Dermis microvascular lymphatic vessel endothelial cell (primary cell): ENCODE measurements at regions not wholly inside any gene's neighbourhood (a gene's known extent, or its start where the extent isn't known, plus 50 kb on each side); places are given as distances from the start of the nearest gene placed in this dataset.
A peak's percentile ranks its signal among the peaks of the same experiment; 100 is the strongest.

Source experiments
- DNase-seq, 2 donors: peaks; one replicate each; pipeline versions ENCODE4 v3.0.0 to v3.0.0-alpha.2; 2010; ENCODE audit warnings: low read depth in 2 of 2

GRCh38 chr3:44080474-44081072, 161.1 kb upstream of the TOPAZ1 start:
- DNase-seq = no peak

- no peak for DNase-seq
Observed at GRCh38 chr3:44090036-44090435, 151.7 kb upstream of the TOPAZ1 start.

- DNase-seq = no peak
Observed at GRCh38 chr3:44092497-44092896, 149.2 kb upstream of the TOPAZ1 start.

- DNase-seq = no peak
Observed at GRCh38 chr3:44093531-44093930, 148.2 kb upstream of the TOPAZ1 start.

- DNase-seq = no peak
Observed at GRCh38 chr3:44098656-44099415, 142.8 kb upstream of the TOPAZ1 start.

- no peak for DNase-seq
Observed at GRCh38 chr3:44099566-44100297, 142.0 kb upstream of the TOPAZ1 start.

GRCh38 chr3:44100298-44100695, 141.4 kb upstream of the TOPAZ1 start:
- DNase-seq = no peak

- DNase-seq = no peak
Observed at GRCh38 chr3:44104043-44104442, 137.6 kb upstream of the TOPAZ1 start.

GRCh38 chr3:44104668-44105321, 136.9 kb upstream of the TOPAZ1 start:
- no peak for DNase-seq

- no peak for DNase-seq
Observed at GRCh38 chr3:44105571-44105970, 136.1 kb upstream of the TOPAZ1 start.

- DNase-seq = no peak
Observed at GRCh38 chr3:44106756-44107155, 134.9 kb upstream of the TOPAZ1 start.

GRCh38 chr3:44108481-44108880, 133.2 kb upstream of the TOPAZ1 start:
- no peak for DNase-seq

- no peak for DNase-seq
Observed at GRCh38 chr3:44109771-44110361, 131.8 kb upstream of the TOPAZ1 start.

GRCh38 chr3:44110648-44111047, 131.0 kb upstream of the TOPAZ1 start:
- DNase-seq = no peak

- DNase-seq = no peak
Observed at GRCh38 chr3:44111482-44111881, 130.2 kb upstream of the TOPAZ1 start.

- DNase-seq = peak in 1 of 2 donors; percentile 43
Observed at GRCh38 chr3:44114142-44114541, 127.5 kb upstream of the TOPAZ1 start.

GRCh38 chr3:44117239-44117638, 124.4 kb upstream of the TOPAZ1 start:
- DNase-seq = no peak

GRCh38 chr3:44117736-44118135, 124.0 kb upstream of the TOPAZ1 start:
- DNase-seq = no peak

- no peak for DNase-seq
Observed at GRCh38 chr3:44120721-44121582, 120.7 kb upstream of the TOPAZ1 start.

- no peak for DNase-seq
Observed at GRCh38 chr3:44125246-44125645, 116.4 kb upstream of the TOPAZ1 start.

- no peak for DNase-seq
Observed at GRCh38 chr3:44125882-44126281, 115.8 kb upstream of the TOPAZ1 start.
